GM12873 (cell line): ENCODE measurements at regions not wholly inside any gene's neighbourhood (a gene's known extent, or its start where the extent isn't known, plus 50 kb on each side); places are given as distances from the start of the nearest gene placed in this dataset.
A peak's percentile ranks its signal among the peaks of the same experiment; 100 is the strongest.

Experiments
- CTCF ChIP-seq: IDR thresholded peaks from 2 replicates; pipeline ENCODE4 v1.5.1; 2012; ENCODE audit warnings: low read depth, mild to moderate bottlenecking, moderate library complexity, low read length, control low read depth; ENCODE audit not compliant: insufficient read depth; ENCODE audit errors: missing control alignments

- TF ChIP-seq CTCF, result no peak
Observed at GRCh38 chr1:10957133-10957532, 55.3 kb upstream of the TARDBP start.

GRCh38 chr1:10958614-10959013 lies 53.8 kb upstream of the TARDBP start:
- no peak for TF ChIP-seq CTCF

GRCh38 chr1:10960411-10961299 lies 51.8 kb upstream of the TARDBP start:
- peak; percentile 94 for TF ChIP-seq CTCF

- TF ChIP-seq CTCF, result no peak
Observed at GRCh38 chr1:10961300-10961833, 51.1 kb upstream of the TARDBP start.

GRCh38 chr1:10962483-10962882 lies 50.0 kb upstream of the TARDBP start:
- TF ChIP-seq CTCF, result no peak
